ENCODE measurements at regions not wholly inside any gene's neighbourhood (a gene's known extent, or its start where the extent isn't known, plus 50 kb on each side); places are given as distances from the start of the nearest gene placed in this dataset.

DNA sequence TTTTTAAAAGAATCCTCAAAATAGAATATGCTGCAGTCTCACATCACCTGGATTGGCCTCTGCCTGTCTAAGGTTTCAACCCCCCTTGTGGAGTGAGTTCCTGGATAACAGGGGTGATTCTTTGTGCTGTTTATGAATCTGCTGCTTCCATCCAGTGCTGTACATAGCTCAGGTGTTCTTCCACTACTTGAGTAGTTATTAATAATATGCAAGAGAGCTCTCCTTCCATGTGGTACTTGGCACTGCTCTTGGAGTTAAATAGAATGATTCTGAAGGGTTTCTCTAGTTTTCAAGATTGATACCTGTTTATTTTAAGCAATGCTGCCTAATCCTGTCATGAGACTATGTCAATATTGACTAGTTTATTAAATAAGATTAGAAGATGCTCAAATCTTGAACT lies 273.6 kb downstream of the RDH14 start:
- Histone ChIP-seq H3K4me3 (no peak overlapping the region), H3K9me3 (peaks cover 0 to 7% (median 0%) of the 10 kb centered on the region in 8 donors), H3K4me1 (no peaks in the 10 kb centered on the region), H3K27ac (no peak overlapping the region), H3K27me3 (replicated peaks in 1 of 7) (no peaks in the 10 kb centered on the region), H3K36me3 (no peaks in the 10 kb centered on the region)
- intact Hi-C loops (cut with DNase I; ENCODE audit: low total_unique reads), result no loop called here
- DNase-seq, result no peak
- no peak for TF ChIP-seq POLR2AphosphoS5 (IDR thresholded peaks at IDR 0.05)
- TF ChIP-seq POLR2A (IDR thresholded peaks at IDR 0.05), result no peak
- TF ChIP-seq, protein P1, sequence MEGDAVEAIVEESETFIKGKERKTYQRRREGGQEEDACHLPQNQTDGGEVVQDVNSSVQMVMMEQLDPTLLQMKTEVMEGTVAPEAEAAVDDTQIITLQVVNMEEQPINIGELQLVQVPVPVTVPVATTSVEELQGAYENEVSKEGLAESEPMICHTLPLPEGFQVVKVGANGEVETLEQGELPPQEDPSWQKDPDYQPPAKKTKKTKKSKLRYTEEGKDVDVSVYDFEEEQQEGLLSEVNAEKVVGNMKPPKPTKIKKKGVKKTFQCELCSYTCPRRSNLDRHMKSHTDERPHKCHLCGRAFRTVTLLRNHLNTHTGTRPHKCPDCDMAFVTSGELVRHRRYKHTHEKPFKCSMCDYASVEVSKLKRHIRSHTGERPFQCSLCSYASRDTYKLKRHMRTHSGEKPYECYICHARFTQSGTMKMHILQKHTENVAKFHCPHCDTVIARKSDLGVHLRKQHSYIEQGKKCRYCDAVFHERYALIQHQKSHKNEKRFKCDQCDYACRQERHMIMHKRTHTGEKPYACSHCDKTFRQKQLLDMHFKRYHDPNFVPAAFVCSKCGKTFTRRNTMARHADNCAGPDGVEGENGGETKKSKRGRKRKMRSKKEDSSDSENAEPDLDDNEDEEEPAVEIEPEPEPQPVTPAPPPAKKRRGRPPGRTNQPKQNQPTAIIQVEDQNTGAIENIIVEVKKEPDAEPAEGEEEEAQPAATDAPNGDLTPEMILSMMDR (IDR thresholded peaks at IDR 0.05 in 8 of 11, conservative IDR thresholded peaks at IDR 0.05 in 3 of 11), result no peak

DNA sequence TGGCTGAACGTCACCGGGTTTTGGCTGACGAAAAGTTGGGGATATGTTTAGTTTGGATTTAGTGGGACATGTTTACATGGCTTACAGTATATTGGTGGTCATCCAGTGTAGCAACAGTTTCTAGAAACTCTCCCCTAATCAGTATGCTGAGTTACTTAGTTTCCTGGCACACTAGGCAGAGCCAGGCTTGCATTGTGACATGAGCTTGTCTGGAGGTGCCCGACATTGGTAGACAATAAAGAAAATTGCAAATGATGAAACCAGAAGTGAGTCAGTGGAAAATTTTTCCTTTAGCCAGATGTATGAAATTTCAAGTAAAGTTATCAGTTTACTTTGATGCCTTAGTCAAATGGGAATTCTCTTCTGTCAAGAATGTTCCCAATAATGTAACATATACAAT lies 276.1 kb downstream of the RDH14 start:
- no peaks in the 10 kb centered on the region for H3K27me3 ChIP-seq (replicated peaks in 1 of 7)
- no peak for TF ChIP-seq POLR2AphosphoS5 (IDR thresholded peaks at IDR 0.05)
- TF ChIP-seq POLR2A (IDR thresholded peaks at IDR 0.05), result no peak
- TF ChIP-seq, protein P1 (IDR thresholded peaks at IDR 0.05 in 8 of 11, conservative IDR thresholded peaks at IDR 0.05 in 3 of 11), result no peak
- intact Hi-C loops (cut with DNase I; ENCODE audit: low total_unique reads), result no loop called here
- no peak for DNase-seq
- H3K4me3 ChIP-seq, result no peak overlapping the region
- H3K4me1 ChIP-seq, result no peaks in the 10 kb centered on the region
- no peak overlapping the region for H3K27ac ChIP-seq
- 85 to 96% (median 90%) methylated on average over 4 of the region's 4 CpGs for WGBS, 5 donors
- no peaks in the 10 kb centered on the region for H3K36me3 ChIP-seq
- H3K9me3 ChIP-seq, result peaks cover 0 to 7% (median 0%) of the 10 kb centered on the region in 8 donors

DNA sequence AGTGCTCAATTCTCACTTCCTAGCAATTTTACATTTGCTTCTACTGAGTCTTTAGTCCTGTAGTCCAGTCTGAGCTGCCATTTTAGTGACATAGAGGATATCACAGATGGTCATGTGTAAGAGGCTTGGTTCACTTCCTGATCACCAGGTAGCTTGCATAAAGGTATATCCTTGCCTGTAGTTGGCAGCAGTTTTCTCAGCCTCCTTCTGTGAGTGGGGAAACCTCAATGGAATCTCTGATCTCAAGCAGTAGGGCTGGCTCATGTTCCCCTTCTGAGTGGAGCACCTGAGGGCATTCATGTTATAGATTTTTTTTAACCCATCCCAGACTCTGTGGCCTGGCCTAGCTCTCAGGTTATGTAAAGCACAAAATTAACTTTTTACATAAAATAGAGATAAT lies 278.4 kb downstream of the RDH14 start:
- Histone ChIP-seq H3K4me3 (no peak overlapping the region), H3K4me1 (no peaks in the 10 kb centered on the region), H3K27ac (no peak overlapping the region), H3K9me3 (peaks cover 0 to 7% (median 0%) of the 10 kb centered on the region in 8 donors), H3K27me3 (replicated peaks in 1 of 7) (no peaks in the 10 kb centered on the region), H3K36me3 (no peaks in the 10 kb centered on the region)
- TF ChIP-seq POLR2AphosphoS5 (IDR thresholded peaks at IDR 0.05), result no peak
- TF ChIP-seq POLR2A (IDR thresholded peaks at IDR 0.05), result no peak
- TF ChIP-seq, protein P1 (IDR thresholded peaks at IDR 0.05 in 8 of 11, conservative IDR thresholded peaks at IDR 0.05 in 3 of 11), result no peak
- no peak for DNase-seq
- intact Hi-C loops (cut with DNase I; ENCODE audit: low total_unique reads), result no loop called here

DNA sequence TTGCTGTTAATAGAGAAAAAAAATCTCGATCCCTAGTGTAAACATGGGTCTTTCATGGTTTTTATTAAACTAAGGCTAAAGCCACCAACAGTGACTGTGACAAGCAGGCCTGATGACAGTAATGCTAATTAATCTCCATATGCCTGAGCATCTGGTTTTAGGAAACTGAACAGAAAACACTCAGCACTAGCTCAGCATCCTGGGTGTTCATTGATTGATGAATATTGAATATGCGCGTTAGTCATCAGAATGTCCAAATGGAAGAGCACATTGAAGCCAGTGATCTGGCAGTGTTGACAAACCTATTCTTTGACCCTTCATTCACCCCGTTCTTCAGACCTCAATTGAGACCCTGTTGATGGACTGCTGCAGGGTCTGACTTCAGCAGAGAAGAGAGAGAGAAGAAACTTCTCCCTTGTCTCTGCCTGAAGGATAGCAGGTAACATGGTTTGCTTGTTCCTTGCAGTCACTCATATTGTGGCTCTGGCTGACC lies 283.8 kb downstream of the RDH14 start:
- Histone ChIP-seq H3K9me3 (no peaks in the 10 kb centered on the region), H3K27ac (no peak overlapping the region), H3K4me1 (no peaks in the 10 kb centered on the region), H3K27me3 (replicated peaks in 1 of 7) (no peaks in the 10 kb centered on the region), H3K36me3 (no peaks in the 10 kb centered on the region), H3K4me3 (no peak overlapping the region)
- WGBS, 5 donors, result 62 to 86% (median 77%) methylated on average over 4 of the region's 4 CpGs
- intact Hi-C loops (cut with DNase I; ENCODE audit: low total_unique reads), result no loop called here
- no peak for DNase-seq
- TF ChIP-seq, protein P1 (IDR thresholded peaks at IDR 0.05 in 8 of 11, conservative IDR thresholded peaks at IDR 0.05 in 3 of 11), result no peak
- no peak for TF ChIP-seq POLR2AphosphoS5 (IDR thresholded peaks at IDR 0.05)

Data from spleen (tissue), 11 donors.